OCI-LY1 (cell line): ENCODE measurements at regions not wholly inside any gene's neighbourhood (a gene's known extent, or its start where the extent isn't known, plus 50 kb on each side); places are given as distances from the start of the nearest gene placed in this dataset.

Source experiments
- H2AFZ ChIP-seq: fragments of 200-600 bp; sonication (generic), shearing (Covaris generic); 2 replicates; pipeline ENCODE4 v1.6.0; 2014; ENCODE audit warnings: antibody characterized with exemption, mild to moderate bottlenecking, low read length
- H3F3A ChIP-seq: fragments of 200-600 bp; sonication (generic), shearing (Covaris generic); 2 replicates; pipeline ENCODE4 v1.6.0; 2014; ENCODE audit warnings: mild to moderate bottlenecking, antibody characterized with exemption, low read length, moderate library complexity; ENCODE audit not compliant: insufficient read depth
- H3K27ac ChIP-seq: fragments of 200-600 bp; sonication (generic); 2 replicates; pipeline ENCODE4 v1.5.1; 2014; ENCODE audit warnings: low read length, mixed run types, mild to moderate bottlenecking, low read depth; ENCODE audit not compliant: poor library complexity, severe bottlenecking
- H3K27me3 ChIP-seq: fragments of 200-600 bp; sonication (generic); 2 replicates; pipeline ENCODE4 v1.6.0; 2014; ENCODE audit warnings: antibody characterized with exemption, mild to moderate bottlenecking, low read length, moderate library complexity; ENCODE audit not compliant: insufficient read depth
- H3K36me3 ChIP-seq: fragments of 200-600 bp; sonication (generic); 2 replicates; pipeline ENCODE4 v1.6.1; 2014; ENCODE audit warnings: mild to moderate bottlenecking, antibody characterized with exemption, low read length, moderate library complexity, mixed read lengths; ENCODE audit not compliant: insufficient read depth
- H3K4me1 ChIP-seq: fragments of 200-600 bp; sonication (generic); 2 replicates; pipeline ENCODE4 v1.5.1; 2014; ENCODE audit warnings: mild to moderate bottlenecking, low read length, moderate library complexity; ENCODE audit not compliant: insufficient read depth, severe bottlenecking
- H3K4me2 ChIP-seq: fragments of 200-600 bp; sonication (generic), shearing (Covaris generic); 2 replicates; pipeline ENCODE4 v1.6.1; 2014; ENCODE audit warnings: low read length
- H3K4me3 ChIP-seq: fragments of 200-600 bp; sonication (generic); 2 replicates; pipeline ENCODE4 v1.5.1; 2014; ENCODE audit warnings: low read length, low read depth, mild to moderate bottlenecking, mixed read lengths; ENCODE audit not compliant: poor library complexity, severe bottlenecking
- H3K79me2 ChIP-seq: fragments of 200-600 bp; shearing (Covaris generic); 2 replicates; pipeline ENCODE4 v1.6.1; 2016; ENCODE audit warnings: mixed run types, low read length, mixed read lengths; ENCODE audit not compliant: insufficient read depth
- H3K9ac ChIP-seq: fragments of 200-600 bp; sonication (generic), shearing (Covaris generic); 2 replicates; pipeline ENCODE4 v1.6.1; 2014; ENCODE audit warnings: mild to moderate bottlenecking, low read length, mixed read lengths
- H3K9me2 ChIP-seq: fragments of 200-600 bp; sonication (generic), shearing (Covaris generic); 2 replicates; pipeline ENCODE4 v1.6.1; 2014; ENCODE audit warnings: low read depth, mild to moderate bottlenecking, low read length, mixed read lengths
- H3K9me3 ChIP-seq: fragments of 200-600 bp; shearing (Covaris generic); 2 replicates; pipeline ENCODE4 v1.6.1; 2014; ENCODE audit warnings: low read length, mixed read lengths
- H4K20me1 ChIP-seq: fragments of 200-600 bp; sonication (generic), shearing (Covaris generic); 2 replicates; pipeline ENCODE4 v1.6.0; 2016; ENCODE audit warnings: mild to moderate bottlenecking, low read length; ENCODE audit not compliant: insufficient read depth
- EZH2 ChIP-seq: fragments of 200-600 bp; sonication (generic), shearing (Covaris generic); IDR thresholded peaks from 2 replicates; pipeline ENCODE4 v1.8.0; 2017; ENCODE audit warnings: borderline replicate concordance, mixed run types, mild to moderate bottlenecking, antibody characterized with exemption, low read length, moderate library complexity, mixed read lengths
- TF ChIP-seq, protein P1 (sequence below): fragments of 200-600 bp; sonication (generic), shearing (Covaris generic); IDR thresholded peaks from 2 replicates; pipeline ENCODE4 v1.5.1; 2017; ENCODE audit warnings: mild to moderate bottlenecking, antibody characterized with exemption, low read length, moderate library complexity, mixed read lengths

DNA sequence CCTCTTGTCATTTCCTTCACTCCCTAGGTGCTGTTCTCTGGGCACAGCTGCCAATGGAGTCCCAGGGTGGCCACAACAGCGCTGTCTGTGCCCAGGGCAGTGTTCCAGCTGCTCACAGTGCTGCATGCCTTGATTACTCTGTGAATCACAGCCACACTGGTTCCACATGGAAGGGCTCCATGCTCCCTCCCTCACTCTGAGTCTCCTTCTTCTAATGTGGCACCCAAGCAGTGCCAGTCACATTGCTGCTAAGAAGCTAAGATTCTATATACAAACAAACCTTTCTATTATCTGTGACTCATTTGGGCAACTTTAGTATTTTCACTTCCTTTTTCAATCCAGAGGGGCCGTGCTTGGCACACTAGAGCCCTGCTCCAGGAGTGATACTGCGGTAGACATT is 248.7 kb downstream of the TDRD3 start:
- Histone ChIP-seq H3K27ac (no peak overlapping the region), H3F3A (no peaks in the 10 kb centered on the region), H3K4me1 (no peaks in the 10 kb centered on the region), H2AFZ (no peak overlapping the region), H3K79me2 (no peaks in the 10 kb centered on the region), H3K36me3 (no peaks in the 10 kb centered on the region), H3K4me2 (no peak overlapping the region), H3K9me3 (no peaks in the 10 kb centered on the region), H3K27me3 (no peaks in the 10 kb centered on the region), H3K9ac (no peak overlapping the region), H3K4me3 (no peak overlapping the region), H4K20me1 (no peaks in the 10 kb centered on the region), H3K9me2 (no peaks in the 10 kb centered on the region)
- no peak for TF ChIP-seq EZH2
- TF ChIP-seq, protein P1, sequence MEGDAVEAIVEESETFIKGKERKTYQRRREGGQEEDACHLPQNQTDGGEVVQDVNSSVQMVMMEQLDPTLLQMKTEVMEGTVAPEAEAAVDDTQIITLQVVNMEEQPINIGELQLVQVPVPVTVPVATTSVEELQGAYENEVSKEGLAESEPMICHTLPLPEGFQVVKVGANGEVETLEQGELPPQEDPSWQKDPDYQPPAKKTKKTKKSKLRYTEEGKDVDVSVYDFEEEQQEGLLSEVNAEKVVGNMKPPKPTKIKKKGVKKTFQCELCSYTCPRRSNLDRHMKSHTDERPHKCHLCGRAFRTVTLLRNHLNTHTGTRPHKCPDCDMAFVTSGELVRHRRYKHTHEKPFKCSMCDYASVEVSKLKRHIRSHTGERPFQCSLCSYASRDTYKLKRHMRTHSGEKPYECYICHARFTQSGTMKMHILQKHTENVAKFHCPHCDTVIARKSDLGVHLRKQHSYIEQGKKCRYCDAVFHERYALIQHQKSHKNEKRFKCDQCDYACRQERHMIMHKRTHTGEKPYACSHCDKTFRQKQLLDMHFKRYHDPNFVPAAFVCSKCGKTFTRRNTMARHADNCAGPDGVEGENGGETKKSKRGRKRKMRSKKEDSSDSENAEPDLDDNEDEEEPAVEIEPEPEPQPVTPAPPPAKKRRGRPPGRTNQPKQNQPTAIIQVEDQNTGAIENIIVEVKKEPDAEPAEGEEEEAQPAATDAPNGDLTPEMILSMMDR: no peak

GRCh38 chr13:60642552-60642951 is 245.5 kb downstream of the TDRD3 start:
- Histone ChIP-seq H3K9me3 (no peaks in the 10 kb centered on the region), H3K9ac (no peak overlapping the region), H3F3A (no peaks in the 10 kb centered on the region), H4K20me1 (no peaks in the 10 kb centered on the region), H3K27me3 (no peaks in the 10 kb centered on the region), H3K9me2 (no peaks in the 10 kb centered on the region), H3K27ac (no peak overlapping the region), H2AFZ (no peak overlapping the region), H3K36me3 (no peaks in the 10 kb centered on the region), H3K79me2 (no peaks in the 10 kb centered on the region), H3K4me3 (no peak overlapping the region), H3K4me2 (no peak overlapping the region), H3K4me1 (no peaks in the 10 kb centered on the region)
- TF ChIP-seq, protein P1: no peak

DNA sequence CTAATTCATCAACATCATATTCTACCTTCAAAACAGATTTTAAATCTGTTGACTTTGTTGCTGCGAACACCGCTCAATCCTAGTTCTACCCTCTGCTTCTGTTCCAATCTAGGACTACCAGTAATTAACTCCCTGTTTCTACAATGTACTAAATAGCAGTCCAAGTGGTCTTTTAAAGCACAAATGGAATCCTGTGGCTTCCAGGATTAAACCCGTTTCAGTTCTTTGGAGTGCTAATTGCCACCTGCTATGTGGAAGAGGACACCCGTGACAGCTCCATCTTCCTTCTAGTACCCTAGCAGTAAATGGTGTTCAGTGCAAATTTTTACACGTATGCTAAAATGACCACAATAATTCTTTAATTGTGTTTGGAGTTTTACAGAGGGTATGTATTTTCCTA is 232.1 kb downstream of the TDRD3 start:
- Histone ChIP-seq H3K4me3 (no peak overlapping the region), H3K4me1 (no peaks in the 10 kb centered on the region), H3K36me3 (no peaks in the 10 kb centered on the region), H3F3A (no peaks in the 10 kb centered on the region), H3K9ac (no peak overlapping the region), H3K27ac (no peak overlapping the region), H3K27me3 (no peaks in the 10 kb centered on the region), H3K9me3 (no peaks in the 10 kb centered on the region), H3K4me2 (no peak overlapping the region), H4K20me1 (no peaks in the 10 kb centered on the region), H3K79me2 (no peaks in the 10 kb centered on the region), H2AFZ (no peak overlapping the region), H3K9me2 (no peaks in the 10 kb centered on the region)
- TF ChIP-seq, protein P1: no peak
- TF ChIP-seq EZH2: no peak
